Parathyroid adenoma (tissue), 2 donors: ENCODE measurements at regions not wholly inside any gene's neighbourhood (a gene's known extent, or its start where the extent isn't known, plus 50 kb on each side); places are given as distances from the start of the nearest gene placed in this dataset.

Experiments used
- H2AFZ ChIP-seq: fragments of 300-600 bp; sonication (generic); one replicate; pipeline ENCODE4 v1.7.0; 2017; ENCODE audit warnings: antibody characterized with exemption, mild to moderate bottlenecking
- H3K27ac ChIP-seq: fragments of 300-600 bp; sonication (generic); one replicate; pipeline ENCODE4 v1.7.0; 2017
- H3K27me3 ChIP-seq: fragments of 300-600 bp; sonication (generic); one replicate; pipeline ENCODE4 v1.7.0; 2017; ENCODE audit warnings: low read length; ENCODE audit not compliant: control insufficient read depth, insufficient read depth
- H3K36me3 ChIP-seq: fragments of 300-600 bp; sonication (generic); one replicate; pipeline ENCODE4 v1.7.0; 2017; ENCODE audit warnings: low read length; ENCODE audit not compliant: control insufficient read depth, insufficient read depth
- H3K4me1 ChIP-seq: fragments of 300-600 bp; sonication (generic); one replicate; pipeline ENCODE4 v1.7.0; 2017; ENCODE audit warnings: control low read depth
- H3K4me2 ChIP-seq: fragments of 300-600 bp; sonication (generic); one replicate; pipeline ENCODE4 v1.7.0; 2017; ENCODE audit warnings: low read length
- H3K4me3 ChIP-seq: fragments of 300-600 bp; sonication (generic); one replicate; pipeline ENCODE4 v1.7.0; 2017; ENCODE audit warnings: low read depth, low read length
- H3K79me2 ChIP-seq: fragments of 300-600 bp; sonication (generic); one replicate; pipeline ENCODE4 v1.7.0; 2017; ENCODE audit warnings: control low read depth
- H3K9ac ChIP-seq: fragments of 300-600 bp; sonication (generic); one replicate; pipeline ENCODE4 v1.7.0; 2017; ENCODE audit warnings: mild to moderate bottlenecking
- H3K9me3 ChIP-seq: fragments of 300-600 bp; sonication (generic); one replicate; pipeline ENCODE4 v1.7.0; 2017; ENCODE audit warnings: low read length; ENCODE audit not compliant: control insufficient read depth
- TF ChIP-seq, protein P1 (sequence below): fragments of 300-600 bp; sonication (generic); IDR thresholded peaks from one replicate; pipeline ENCODE4 v1.7.0; 2017; ENCODE audit warnings: antibody characterized with exemption, mild to moderate bottlenecking
- donor health status: primary hyperparathyroidism.

DNA sequence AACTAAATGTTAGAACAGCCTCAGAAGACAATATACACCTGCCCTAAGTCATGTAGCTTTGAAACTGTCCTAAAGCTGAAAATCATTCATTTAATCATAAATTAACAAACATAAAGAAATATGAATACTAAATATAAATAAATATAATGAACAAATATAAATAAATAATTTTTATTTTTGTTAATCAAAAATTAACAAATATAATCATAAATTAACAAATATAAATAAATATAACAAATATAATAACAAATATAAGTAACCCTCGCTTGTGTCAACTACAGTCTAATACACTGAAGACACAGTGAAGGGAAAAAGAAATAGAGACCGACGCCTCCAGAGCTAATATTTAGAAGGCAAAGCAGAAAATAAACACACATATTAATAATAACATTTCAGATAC, 527.3 kb downstream of the CYLC2 start:
- Histone ChIP-seq H3K9me3 (no peaks in the 10 kb centered on the region), H3K4me1 (no peaks in the 10 kb centered on the region), H3K79me2 (no peaks in the 10 kb centered on the region), H2AFZ (no peak overlapping the region), H3K27me3 (no peaks in the 10 kb centered on the region), H3K4me3 (no peak overlapping the region), H3K27ac (no peak overlapping the region), H3K4me2 (no peak overlapping the region), H3K9ac (no peak overlapping the region), H3K36me3 (no peaks in the 10 kb centered on the region)
- TF ChIP-seq, protein P1, sequence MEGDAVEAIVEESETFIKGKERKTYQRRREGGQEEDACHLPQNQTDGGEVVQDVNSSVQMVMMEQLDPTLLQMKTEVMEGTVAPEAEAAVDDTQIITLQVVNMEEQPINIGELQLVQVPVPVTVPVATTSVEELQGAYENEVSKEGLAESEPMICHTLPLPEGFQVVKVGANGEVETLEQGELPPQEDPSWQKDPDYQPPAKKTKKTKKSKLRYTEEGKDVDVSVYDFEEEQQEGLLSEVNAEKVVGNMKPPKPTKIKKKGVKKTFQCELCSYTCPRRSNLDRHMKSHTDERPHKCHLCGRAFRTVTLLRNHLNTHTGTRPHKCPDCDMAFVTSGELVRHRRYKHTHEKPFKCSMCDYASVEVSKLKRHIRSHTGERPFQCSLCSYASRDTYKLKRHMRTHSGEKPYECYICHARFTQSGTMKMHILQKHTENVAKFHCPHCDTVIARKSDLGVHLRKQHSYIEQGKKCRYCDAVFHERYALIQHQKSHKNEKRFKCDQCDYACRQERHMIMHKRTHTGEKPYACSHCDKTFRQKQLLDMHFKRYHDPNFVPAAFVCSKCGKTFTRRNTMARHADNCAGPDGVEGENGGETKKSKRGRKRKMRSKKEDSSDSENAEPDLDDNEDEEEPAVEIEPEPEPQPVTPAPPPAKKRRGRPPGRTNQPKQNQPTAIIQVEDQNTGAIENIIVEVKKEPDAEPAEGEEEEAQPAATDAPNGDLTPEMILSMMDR: no peak

DNA sequence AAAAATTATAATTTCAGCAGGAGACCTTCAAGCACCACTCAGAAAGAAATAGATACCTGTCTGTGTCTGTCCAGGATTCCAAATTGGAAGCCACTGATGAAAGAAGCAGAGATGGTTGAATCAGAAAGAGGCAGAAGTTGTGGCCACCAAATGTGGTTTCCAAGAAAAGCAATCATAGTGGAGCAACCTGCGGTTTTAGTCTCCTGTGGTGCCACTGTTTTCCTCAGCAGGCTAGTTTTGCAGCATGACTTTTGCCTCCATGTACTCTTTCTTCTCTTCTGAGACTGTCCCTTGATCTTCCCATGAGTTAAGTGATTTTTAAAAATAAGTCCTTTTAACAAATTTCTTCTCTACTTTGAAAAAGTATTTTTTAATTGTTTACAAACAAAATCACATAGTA, 535.8 kb downstream of the CYLC2 start:
- no peak overlapping the region for H3K4me3 ChIP-seq
- H3K9ac ChIP-seq: no peak overlapping the region
- H3K36me3 ChIP-seq: no peaks in the 10 kb centered on the region
- no peak overlapping the region for H3K27ac ChIP-seq
- no peak overlapping the region for H3K4me2 ChIP-seq
- no peaks in the 10 kb centered on the region for H3K4me1 ChIP-seq
- H3K27me3 ChIP-seq: no peaks in the 10 kb centered on the region
- H3K9me3 ChIP-seq: no peaks in the 10 kb centered on the region
- H2AFZ ChIP-seq: no peak overlapping the region
- TF ChIP-seq, protein P1: no peak
- no peaks in the 10 kb centered on the region for H3K79me2 ChIP-seq

DNA sequence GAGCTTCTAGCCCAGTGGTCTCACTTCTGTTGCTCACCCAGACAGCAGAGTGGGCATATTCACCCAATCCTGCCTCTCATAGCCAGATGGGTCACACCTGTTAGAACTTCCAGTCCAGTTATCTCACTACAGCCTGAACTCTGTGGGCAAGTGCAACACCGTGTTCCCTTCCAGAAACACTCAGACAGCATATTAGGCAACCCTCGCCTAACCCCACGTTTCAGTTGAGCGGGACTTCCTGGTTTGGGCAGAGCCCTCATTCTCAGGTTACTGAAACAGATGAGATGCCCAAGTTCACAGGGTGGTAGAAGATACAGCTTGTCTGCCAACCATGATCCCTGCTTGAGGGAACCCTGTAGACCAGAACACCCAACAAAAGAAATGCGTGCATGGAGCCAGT, 538.2 kb downstream of the CYLC2 start:
- Histone ChIP-seq H3K27me3 (no peaks in the 10 kb centered on the region), H3K9me3 (no peaks in the 10 kb centered on the region), H3K36me3 (no peaks in the 10 kb centered on the region), H3K9ac (no peak overlapping the region), H3K79me2 (no peaks in the 10 kb centered on the region), H3K4me2 (no peak overlapping the region), H3K4me3 (no peak overlapping the region), H3K4me1 (no peaks in the 10 kb centered on the region), H3K27ac (no peak overlapping the region), H2AFZ (no peak overlapping the region)
- TF ChIP-seq, protein P1: no peak

DNA sequence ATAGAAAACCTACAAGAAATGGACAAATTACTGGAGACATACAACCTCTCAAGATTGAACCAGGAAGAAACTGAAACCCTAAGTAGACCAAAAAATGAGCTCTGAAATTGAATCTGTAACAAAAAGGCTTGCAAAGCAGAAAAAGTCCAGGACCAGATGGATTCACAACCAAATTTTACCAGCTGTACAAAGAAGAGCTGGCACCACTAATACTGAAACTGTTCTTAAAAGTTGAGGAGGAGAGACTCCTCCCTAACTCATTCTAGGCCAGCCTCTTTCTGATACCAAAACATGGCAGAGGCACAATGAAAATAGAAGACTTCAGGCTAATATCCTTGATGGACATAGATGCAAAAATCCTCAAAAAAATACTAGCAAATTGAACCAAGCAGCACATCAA, 542.3 kb downstream of the CYLC2 start:
- H2AFZ ChIP-seq: no peak overlapping the region
- H3K36me3 ChIP-seq: no peaks in the 10 kb centered on the region
- H3K4me1 ChIP-seq: no peaks in the 10 kb centered on the region
- H3K9ac ChIP-seq: no peak overlapping the region
- no peaks in the 10 kb centered on the region for H3K79me2 ChIP-seq
- TF ChIP-seq, protein P1: no peak
- H3K9me3 ChIP-seq: peaks cover 3% of the 10 kb centered on the region
- no peak overlapping the region for H3K27ac ChIP-seq
- no peak overlapping the region for H3K4me3 ChIP-seq
- no peaks in the 10 kb centered on the region for H3K27me3 ChIP-seq
- H3K4me2 ChIP-seq: no peak overlapping the region

DNA sequence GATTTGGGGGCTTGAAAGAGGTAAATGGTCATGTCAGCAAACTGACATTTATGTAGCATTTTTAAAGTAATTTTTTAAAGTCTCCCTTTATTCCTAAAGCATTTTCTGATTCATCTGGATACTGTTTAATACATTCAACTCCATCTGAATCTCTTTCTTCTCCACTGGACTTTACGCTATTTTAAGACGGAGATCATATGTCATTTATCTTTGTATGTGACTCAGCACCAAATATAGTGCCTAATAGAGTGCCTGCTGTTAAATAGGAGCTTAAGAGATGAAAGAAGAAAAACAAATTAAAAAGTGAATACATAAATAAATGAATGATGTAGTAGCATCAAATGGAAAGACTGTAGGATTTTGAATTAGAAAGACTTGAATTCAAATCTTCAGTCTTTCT, 548.8 kb upstream of the SMC2 start:
- no peak overlapping the region for H3K4me2 ChIP-seq
- no peaks in the 10 kb centered on the region for H3K79me2 ChIP-seq
- H3K36me3 ChIP-seq: no peaks in the 10 kb centered on the region
- no peaks in the 10 kb centered on the region for H3K9me3 ChIP-seq
- H3K4me1 ChIP-seq: no peaks in the 10 kb centered on the region
- H3K4me3 ChIP-seq: no peak overlapping the region
- H3K9ac ChIP-seq: no peak overlapping the region
- no peak overlapping the region for H3K27ac ChIP-seq
- no peak overlapping the region for H2AFZ ChIP-seq
- TF ChIP-seq, protein P1: no peak
- H3K27me3 ChIP-seq: no peaks in the 10 kb centered on the region
